Upper lobe of left lung (tissue), 4 donors: ENCODE measurements at regions not wholly inside any gene's neighbourhood (a gene's known extent, or its start where the extent isn't known, plus 50 kb on each side); places are given as distances from the start of the nearest gene placed in this dataset.

Experiments
- POLR2A ChIP-seq, 4 donors: fragments of 450-650 bp; IDR thresholded peaks; one replicate each; pipeline ENCODE4 v1.5.1; 2016 to 2017; ENCODE audit warnings: antibody characterized with exemption in 4 of 4, mild to moderate bottlenecking in 2 of 4
- POLR2AphosphoS5 ChIP-seq, 2 donors: sonication (generic); formaldehyde crosslinking; IDR thresholded peaks; one replicate each; pipeline ENCODE4 v1.5.1; 2017; ENCODE audit warnings: antibody characterized with exemption in 2 of 2
- TF ChIP-seq, protein P1 (sequence below), 6 experiments: fragments of 450-650 bp in 4 of 6; fragments of 200-600 bp in 2 of 6; sonication (generic) in 2 of 6; IDR thresholded peaks; one replicate each; pipeline ENCODE4 v1.5.1; 2016 to 2019; ENCODE audit warnings: antibody characterized with exemption in 6 of 6

GRCh38 chr6:167736486-167737204 lies 90.1 kb upstream of the AFDN start:
- TF ChIP-seq, protein P1, sequence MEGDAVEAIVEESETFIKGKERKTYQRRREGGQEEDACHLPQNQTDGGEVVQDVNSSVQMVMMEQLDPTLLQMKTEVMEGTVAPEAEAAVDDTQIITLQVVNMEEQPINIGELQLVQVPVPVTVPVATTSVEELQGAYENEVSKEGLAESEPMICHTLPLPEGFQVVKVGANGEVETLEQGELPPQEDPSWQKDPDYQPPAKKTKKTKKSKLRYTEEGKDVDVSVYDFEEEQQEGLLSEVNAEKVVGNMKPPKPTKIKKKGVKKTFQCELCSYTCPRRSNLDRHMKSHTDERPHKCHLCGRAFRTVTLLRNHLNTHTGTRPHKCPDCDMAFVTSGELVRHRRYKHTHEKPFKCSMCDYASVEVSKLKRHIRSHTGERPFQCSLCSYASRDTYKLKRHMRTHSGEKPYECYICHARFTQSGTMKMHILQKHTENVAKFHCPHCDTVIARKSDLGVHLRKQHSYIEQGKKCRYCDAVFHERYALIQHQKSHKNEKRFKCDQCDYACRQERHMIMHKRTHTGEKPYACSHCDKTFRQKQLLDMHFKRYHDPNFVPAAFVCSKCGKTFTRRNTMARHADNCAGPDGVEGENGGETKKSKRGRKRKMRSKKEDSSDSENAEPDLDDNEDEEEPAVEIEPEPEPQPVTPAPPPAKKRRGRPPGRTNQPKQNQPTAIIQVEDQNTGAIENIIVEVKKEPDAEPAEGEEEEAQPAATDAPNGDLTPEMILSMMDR (IDR thresholded peaks at IDR 0.05) = no peak
- TF ChIP-seq POLR2A (IDR thresholded peaks at IDR 0.05) (no peak), POLR2AphosphoS5 (IDR thresholded peaks at IDR 0.05) (no peak)
